Lower leg skin (tissue), 3 donors: ENCODE measurements at regions not wholly inside any gene's neighbourhood (a gene's known extent, or its start where the extent isn't known, plus 50 kb on each side); places are given as distances from the start of the nearest gene placed in this dataset.

ENCODE experiments used
- CTCF ChIP-seq, 3 donors: fragments of 450-650 bp; IDR thresholded peaks; one replicate each; pipeline ENCODE4 v1.5.1; 2016; ENCODE audit warnings: antibody characterized with exemption in 3 of 3, mild to moderate bottlenecking in 3 of 3, moderate library complexity in 2 of 3
- POLR2A ChIP-seq, 2 donors: fragments of 450-650 bp; IDR thresholded peaks; one replicate each; pipeline ENCODE4 v1.6.1; 2016 to 2017; ENCODE audit warnings: antibody characterized with exemption in 2 of 2, mild to moderate bottlenecking in 1 of 2, moderate library complexity in 1 of 2

DNA sequence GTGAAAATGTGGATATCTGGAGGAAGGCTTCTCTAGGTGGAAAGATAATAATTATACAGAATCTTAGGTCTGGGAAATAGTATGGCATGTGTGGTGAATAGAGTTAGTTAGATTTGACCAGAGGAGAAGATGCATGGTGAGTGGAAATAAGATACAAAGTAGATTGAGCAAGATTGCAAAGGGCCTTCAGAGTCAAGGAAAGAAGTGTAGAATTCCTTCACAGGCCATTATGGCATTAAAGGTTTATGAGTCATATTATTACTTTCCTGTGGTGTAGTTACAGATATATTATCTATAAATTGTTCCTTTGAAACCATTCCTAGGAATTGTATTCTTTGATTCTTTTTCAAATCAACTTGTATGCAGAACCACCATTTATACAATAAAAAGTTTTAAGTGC, 660.3 kb downstream of the SI start:
- no peak for TF ChIP-seq CTCF (IDR thresholded peaks at IDR 0.05)
- TF ChIP-seq POLR2A (IDR thresholded peaks at IDR 0.05): no peak
